ENCODE measurements at regions not wholly inside any gene's neighbourhood (a gene's known extent, or its start where the extent isn't known, plus 50 kb on each side); places are given as distances from the start of the nearest gene placed in this dataset.
A peak's percentile ranks its signal among the peaks of the same experiment; 100 is the strongest.

- POLR2A ChIA-PET, result no interaction called here
- no peaks in the 10 kb centered on the region for H3K36me3 Mint-ChIP-seq
Measured at GRCh38 chr20:58091810-58092209, 136.6 kb downstream of the ANKRD60 start.

GRCh38 chr20:58090161-58090560 is 138.3 kb downstream of the ANKRD60 start:
- H3K27me3 Mint-ChIP-seq, result peaks cover 2 to 27% (median 7%) of the 10 kb centered on the region in 5 donors
- POLR2A ChIA-PET, result no interaction called here
- H3K36me3 Mint-ChIP-seq, result no peaks in the 10 kb centered on the region
- no peak for ATAC-seq
- peak overlapping the region in 1 of 10 donors; percentile 22 for H3K27ac Mint-ChIP-seq
- no peaks in the 10 kb centered on the region for H3K9me3 Mint-ChIP-seq
- no peak overlapping the region for H3K4me3 Mint-ChIP-seq
- no peaks in the 10 kb centered on the region for H3K4me1 Mint-ChIP-seq
- no peak for DNase-seq

More at GRCh38 chr20:58091810-58092209, 136.6 kb downstream of the ANKRD60 start:
- Mint-ChIP-seq H3K27ac (peak overlapping the region in 1 of 10 donors; percentile 65), H3K9me3 (no peaks in the 10 kb centered on the region), H3K4me3 (no peak overlapping the region), H3K4me1 (no peaks in the 10 kb centered on the region), H3K27me3 (peaks cover 2 to 27% (median 8%) of the 10 kb centered on the region in 5 donors)
- ATAC-seq (no peak), DNase-seq (no peak)

DNA sequence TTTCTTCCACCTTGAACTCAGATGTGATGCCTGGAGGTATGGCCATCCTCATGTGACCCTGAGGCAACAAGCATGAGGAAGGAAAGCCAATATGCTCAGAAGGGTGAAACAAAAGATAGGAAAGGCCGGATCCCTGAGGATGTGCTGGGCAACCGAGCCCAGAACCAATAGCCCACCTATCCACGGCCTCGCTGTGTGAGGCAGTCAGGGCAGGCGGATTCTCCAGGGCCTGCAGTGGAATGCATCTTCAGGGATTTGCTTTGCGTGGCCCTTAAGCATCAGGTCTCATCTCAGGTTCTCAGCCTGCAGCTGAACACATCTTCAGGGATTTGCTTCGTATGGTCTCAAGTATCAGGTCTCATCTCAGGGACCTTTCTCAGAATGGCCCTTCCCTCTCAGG is 139.8 kb downstream of the ANKRD60 start:
- no peak overlapping the region for H3K27ac Mint-ChIP-seq
- peaks cover 0 to 2% (median 0%) of the 10 kb centered on the region in 9 donors for H3K9me3 Mint-ChIP-seq
- ATAC-seq (no peak), DNase-seq (no peak)
- no peak overlapping the region for H3K4me3 Mint-ChIP-seq
- no peaks in the 10 kb centered on the region for H3K36me3 Mint-ChIP-seq
- POLR2A ChIA-PET, result no interaction called here
- H3K4me1 Mint-ChIP-seq, result no peaks in the 10 kb centered on the region
- peaks cover 4 to 27% (median 6%) of the 10 kb centered on the region in 5 donors for H3K27me3 Mint-ChIP-seq

DNA sequence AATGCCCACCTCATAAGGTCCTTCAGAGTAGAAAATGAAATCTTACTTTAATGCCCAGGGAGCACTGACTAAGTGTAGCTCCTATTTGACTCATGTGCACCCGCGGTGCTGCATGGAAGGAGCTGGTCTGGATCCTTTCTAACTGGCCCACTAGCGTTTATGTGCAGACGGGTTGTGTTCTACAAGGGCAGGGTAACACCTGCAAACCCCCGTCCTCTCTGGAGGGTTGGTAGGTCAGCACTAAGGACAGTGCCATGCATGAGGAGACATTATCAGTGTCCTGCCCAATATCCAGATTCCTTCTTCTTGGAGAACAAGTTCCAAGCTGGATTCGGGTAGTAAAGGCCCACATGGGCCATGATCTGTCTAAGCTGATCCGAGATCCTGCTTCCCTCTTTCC is 140.3 kb downstream of the ANKRD60 start:
- Mint-ChIP-seq H3K36me3 (no peaks in the 10 kb centered on the region), H3K9me3 (peaks cover 0 to 2% (median 0%) of the 10 kb centered on the region in 9 donors), H3K27ac (no peak overlapping the region), H3K4me3 (no peak overlapping the region), H3K4me1 (no peaks in the 10 kb centered on the region), H3K27me3 (peaks cover 3 to 27% (median 4%) of the 10 kb centered on the region in 5 donors)
- ATAC-seq (no peak), DNase-seq (no peak)
- POLR2A ChIA-PET, result no interaction called here

DNA sequence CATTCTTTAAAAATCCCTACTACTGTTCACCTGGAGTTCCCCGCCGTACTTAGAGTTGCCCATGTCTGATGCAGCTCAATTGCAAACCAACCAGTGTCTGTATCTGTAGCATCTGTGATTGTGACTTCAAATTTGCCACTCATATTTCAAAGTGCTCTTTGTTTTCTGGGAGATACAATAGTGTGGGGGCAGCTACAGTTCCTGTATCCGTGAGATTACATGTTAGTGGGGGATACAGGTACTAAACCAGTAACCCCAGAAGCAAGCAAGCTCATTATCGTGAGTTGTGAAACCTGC is 140.9 kb downstream of the ANKRD60 start:
- Mint-ChIP-seq H3K9me3 (peaks cover 0 to 2% (median 0%) of the 10 kb centered on the region in 9 donors), H3K27ac (no peak overlapping the region), H3K4me1 (no peaks in the 10 kb centered on the region), H3K27me3 (peaks cover 3 to 25% (median 4%) of the 10 kb centered on the region in 5 donors), H3K4me3 (no peak overlapping the region), H3K36me3 (no peaks in the 10 kb centered on the region)
- no peak for DNase-seq
- no peak for ATAC-seq
- POLR2A ChIA-PET, result no interaction called here

DNA sequence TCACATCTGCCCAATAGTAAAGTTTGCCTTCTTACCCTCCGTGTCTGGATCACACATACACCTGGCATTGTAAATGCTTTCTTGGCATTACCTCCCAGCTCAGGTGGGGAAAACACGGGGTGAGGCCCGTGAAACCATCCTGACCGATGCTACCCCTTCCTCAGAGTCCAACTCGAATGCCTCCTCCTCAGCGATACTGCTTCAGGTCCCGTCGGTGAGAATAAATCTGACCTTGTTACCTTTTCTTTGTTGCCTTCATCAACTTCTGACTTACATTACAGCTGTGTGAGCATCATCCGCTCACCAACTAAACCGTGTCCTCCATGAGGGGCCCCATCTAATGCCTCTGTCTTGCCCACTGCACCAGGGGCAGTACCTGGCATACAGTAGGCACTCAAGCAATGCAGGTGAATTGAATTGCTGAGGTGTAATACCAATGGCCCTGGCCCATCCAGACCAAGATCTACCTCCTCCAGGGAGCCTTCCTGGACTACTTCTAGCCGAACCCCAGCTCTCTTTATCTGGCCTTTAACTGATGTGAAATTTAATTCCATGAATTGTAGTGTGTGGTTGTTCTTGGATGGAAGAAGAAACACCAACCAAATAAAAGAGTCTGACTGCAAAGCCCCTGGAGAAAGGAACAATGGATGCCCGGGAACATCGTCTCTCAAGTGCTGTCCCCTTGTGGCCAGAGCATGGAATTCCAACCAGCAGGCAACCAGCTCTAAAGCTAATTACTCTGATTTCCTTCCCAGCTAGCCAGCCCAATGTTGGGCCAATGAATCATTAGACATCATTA is 141.5 kb downstream of the ANKRD60 start:
- ATAC-seq (no peak), DNase-seq (no peak)
- Mint-ChIP-seq H3K4me3 (no peak overlapping the region), H3K27me3 (peaks cover 3 to 20% (median 4%) of the 10 kb centered on the region in 5 donors), H3K27ac (no peak overlapping the region), H3K4me1 (no peaks in the 10 kb centered on the region), H3K36me3 (no peaks in the 10 kb centered on the region), H3K9me3 (peaks cover 0 to 2% (median 0%) of the 10 kb centered on the region in 9 donors)
- POLR2A ChIA-PET, result no interaction called here

- Mint-ChIP-seq H3K27ac (no peak overlapping the region), H3K9me3 (peaks cover 0 to 2% (median 0%) of the 10 kb centered on the region in 9 donors), H3K27me3 (peaks cover 0 to 2% (median 2%) of the 10 kb centered on the region in 5 donors), H3K4me1 (no peaks in the 10 kb centered on the region), H3K36me3 (no peaks in the 10 kb centered on the region), H3K4me3 (no peak overlapping the region)
- no peak for ATAC-seq
- no peak for DNase-seq
- POLR2A ChIA-PET, result no interaction called here
Measured at GRCh38 chr20:58084966-58085365, 143.5 kb downstream of the ANKRD60 start.

GRCh38 chr20:58084566-58084965 is 143.9 kb downstream of the ANKRD60 start:
- Mint-ChIP-seq H3K4me3 (no peak overlapping the region), H3K4me1 (no peaks in the 10 kb centered on the region), H3K27me3 (peaks cover 0 to 3% (median 2%) of the 10 kb centered on the region in 5 donors), H3K36me3 (no peaks in the 10 kb centered on the region), H3K9me3 (peaks cover 0 to 2% (median 0%) of the 10 kb centered on the region in 9 donors), H3K27ac (no peak overlapping the region)
- POLR2A ChIA-PET, result no interaction called here
- ATAC-seq, result no peak
- no peak for DNase-seq

DNA sequence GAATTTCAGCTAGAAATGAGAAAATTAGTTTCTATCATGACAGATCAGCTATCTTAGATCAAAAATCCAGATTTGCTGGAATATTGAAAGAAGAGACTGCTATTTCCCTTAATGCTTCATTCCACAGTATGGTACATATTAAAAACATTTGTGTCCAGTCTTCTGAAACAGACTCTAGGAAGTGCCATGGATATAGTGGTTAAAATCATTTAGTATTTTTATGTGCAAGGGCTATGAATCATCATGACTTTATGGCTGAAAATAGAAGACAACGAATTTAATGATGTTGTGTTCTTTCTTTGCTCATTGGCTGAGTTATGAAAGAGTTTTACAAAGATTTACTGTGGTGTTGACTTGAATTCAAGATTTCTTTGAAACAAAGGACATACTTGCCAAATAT is 146.6 kb downstream of the ANKRD60 start:
- no peaks in the 10 kb centered on the region for H3K36me3 Mint-ChIP-seq
- H3K27me3 Mint-ChIP-seq, result peaks cover 0 to 12% (median 2%) of the 10 kb centered on the region in 5 donors
- H3K9me3 Mint-ChIP-seq, result peaks cover 0 to 3% (median 0%) of the 10 kb centered on the region in 9 donors
- no peak overlapping the region for H3K4me3 Mint-ChIP-seq
- no peak for ATAC-seq
- H3K4me1 Mint-ChIP-seq, result no peaks in the 10 kb centered on the region
- POLR2A ChIA-PET, result no interaction called here
- no peak overlapping the region for H3K27ac Mint-ChIP-seq
- DNase-seq, result no peak

GRCh38 chr20:58078741-58079522 is 149.5 kb downstream of the ANKRD60 start:
- POLR2A ChIA-PET, result no interaction called here
- Mint-ChIP-seq H3K27ac (no peak overlapping the region), H3K36me3 (no peaks in the 10 kb centered on the region), H3K4me1 (peaks cover 4 to 7% (median 5%) of the 10 kb centered on the region in 4 donors), H3K9me3 (peaks cover 0 to 3% (median 0%) of the 10 kb centered on the region in 9 donors), H3K27me3 (peaks cover 5 to 21% (median 10%) of the 10 kb centered on the region in 5 donors), H3K4me3 (no peak overlapping the region)
- DNase-seq (no peak), ATAC-seq (no peak)

GRCh38 chr20:58077282-58077681 is 151.2 kb downstream of the ANKRD60 start:
- Mint-ChIP-seq H3K27me3 (peaks cover 8 to 31% (median 16%) of the 10 kb centered on the region in 5 donors), H3K36me3 (no peaks in the 10 kb centered on the region), H3K4me3 (no peak overlapping the region), H3K9me3 (peaks cover 0 to 3% (median 0%) of the 10 kb centered on the region in 9 donors), H3K4me1 (peaks cover 5 to 8% (median 7%) of the 10 kb centered on the region in 4 donors), H3K27ac (no peak overlapping the region)
- DNase-seq, result no peak
- POLR2A ChIA-PET, result no interaction called here
- no peak for ATAC-seq

DNA sequence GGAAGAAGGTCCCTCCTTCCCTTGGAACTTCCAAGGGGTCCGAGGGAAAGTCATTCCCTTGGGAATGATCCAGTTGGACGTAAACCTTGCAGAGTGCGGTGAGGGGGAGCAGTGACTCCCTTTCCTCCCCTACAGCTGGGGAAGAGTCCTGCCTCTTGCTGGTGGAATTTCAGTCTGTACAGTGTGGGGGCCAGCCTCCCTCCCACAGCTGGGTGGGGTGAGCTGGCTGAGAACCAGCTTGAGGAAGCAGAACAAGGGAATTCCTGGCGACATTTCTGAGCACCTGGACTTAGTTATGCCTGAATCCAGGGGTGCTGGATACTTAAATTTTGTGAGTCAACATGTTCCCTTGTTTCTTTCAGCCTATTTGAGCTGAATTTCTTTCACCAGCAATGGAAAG is 152.0 kb downstream of the ANKRD60 start:
- peaks cover 11 to 39% (median 20%) of the 10 kb centered on the region in 5 donors for H3K27me3 Mint-ChIP-seq
- H3K9me3 Mint-ChIP-seq, result peaks cover 0 to 3% (median 0%) of the 10 kb centered on the region in 9 donors
- POLR2A ChIA-PET, result no interaction called here
- no peak for DNase-seq
- no peak overlapping the region for H3K4me3 Mint-ChIP-seq
- ATAC-seq, result no peak
- peaks cover 5 to 8% (median 7%) of the 10 kb centered on the region in 4 donors for H3K4me1 Mint-ChIP-seq
- no peaks in the 10 kb centered on the region for H3K36me3 Mint-ChIP-seq
- no peak overlapping the region for H3K27ac Mint-ChIP-seq

DNA sequence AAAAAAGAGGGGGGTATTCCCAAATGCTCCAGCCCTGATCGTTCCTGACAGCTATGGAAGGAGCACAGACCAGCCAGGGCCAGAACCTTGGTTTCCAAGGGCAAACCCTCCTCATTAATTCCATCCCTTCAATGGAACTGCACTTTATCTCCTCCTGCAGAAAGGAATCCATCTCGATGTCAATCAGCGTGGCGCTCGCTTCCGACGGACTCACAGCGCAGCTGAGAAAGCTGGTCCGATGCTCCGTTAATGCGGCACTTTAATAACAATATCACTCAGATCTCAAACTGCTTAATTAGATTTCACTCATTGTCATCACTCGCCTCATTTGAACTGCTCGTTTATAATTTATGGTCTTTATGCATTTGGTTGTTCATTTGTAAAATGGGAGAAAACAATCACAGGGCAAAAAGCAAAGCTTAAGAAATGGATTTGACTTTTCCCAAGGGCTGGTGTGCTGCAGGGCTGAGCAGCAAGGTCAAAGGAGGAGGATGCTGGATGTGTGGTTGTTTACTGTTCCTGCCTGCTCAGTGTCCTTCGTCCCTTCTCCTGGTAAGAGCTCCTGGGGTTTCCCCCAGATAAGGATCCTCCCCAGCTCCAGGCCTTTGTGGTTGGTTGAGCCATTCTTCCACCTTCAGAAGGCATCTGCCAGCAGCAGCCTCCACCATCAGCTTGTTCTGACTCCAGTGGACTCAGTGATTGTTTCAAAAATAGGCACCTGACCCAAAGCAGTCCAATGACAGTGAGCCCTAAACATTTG is 152.7 kb downstream of the ANKRD60 start:
- Mint-ChIP-seq H3K36me3 (no peaks in the 10 kb centered on the region), H3K9me3 (peaks cover 0 to 3% (median 0%) of the 10 kb centered on the region in 9 donors), H3K27ac (no peak overlapping the region), H3K27me3 (peaks cover 13 to 43% (median 23%) of the 10 kb centered on the region in 5 donors), H3K4me3 (no peak overlapping the region), H3K4me1 (peaks cover 5 to 8% (median 7%) of the 10 kb centered on the region in 4 donors)
- POLR2A ChIA-PET, result no interaction called here
- ATAC-seq (no peak), DNase-seq (no peak)
